HCT116 (cell line): ENCODE measurements at regions not wholly inside any gene's neighbourhood (a gene's known extent, or its start where the extent isn't known, plus 50 kb on each side); places are given as distances from the start of the nearest gene placed in this dataset.

Source experiments
- ATAC-seq: fragments of 200-7000 bp; cut with Tn5 transposase; 2 replicates; pipeline ENCODE4 v1.9.1; 2020; ENCODE audit warnings: mild to moderate bottlenecking, moderate library complexity
- BruUV-seq: library from RNA; stranded (reverse); fragments of 400-500 nt; replicated peaks from 2 replicates; lab custom pipeline; 2021; lab: Mats Ljungman, UMichigan
- CTCF ChIA-PET: fragments of 300-600 bp; sonication (Branson Sonifier 250); formaldehyde crosslinking; loops from one replicate; lab custom pipeline; 2021; ENCODE audit warnings: antibody characterized with exemption; lab: Charles Lee
- POLR2A ChIA-PET: fragments of 300-600, 350-600 bp; sonication (Branson Sonifier 250); formaldehyde crosslinking; loops from one replicate; lab custom pipeline; 2021; ENCODE audit warnings: antibody characterized with exemption; lab: Charles Lee
- RAD21 ChIA-PET, 2 experiments: fragments of 300-600 bp; sonication (Branson Sonifier 250); formaldehyde crosslinking; loops; one replicate each; lab custom pipeline; 2023; ENCODE audit warnings: low total read pairs in 2 of 2; ENCODE audit not compliant: uncharacterized antibody in 2 of 2, unreplicated experiment in 2 of 2, low non-redundant PET in 1 of 2; lab: Charles Lee
- DNase-seq: peaks from one replicate; pipeline ENCODE4 v3.0.0-alpha.2; 2010; ENCODE audit warnings: low read depth, low spot score
- H2AFZ ChIP-seq: fragments of 200-600 bp; shearing (Covaris generic), sonication (generic); 2 replicates; pipeline ENCODE4 v1.6.1; 2017; ENCODE audit warnings: low read depth, mixed run types, mixed read lengths, antibody characterized with exemption, low read length; ENCODE audit not compliant: poor library complexity, severe bottlenecking
- H3K27ac ChIP-seq: 2 replicates; pipeline ENCODE4 v1.5.1; 2012; ENCODE audit warnings: low read depth, low read length
- H3K27me3 ChIP-seq: fragments of 200-600 bp; sonication (generic); 2 replicates; pipeline ENCODE4 v1.6.1; 2016; ENCODE audit warnings: mixed run types, low read length, mixed read lengths; ENCODE audit not compliant: insufficient read depth
- H3K36me3 ChIP-seq, 2 experiments: fragments of 200-500 bp in 1 of 2; fragments of 200-600 bp in 1 of 2; sonication (Bioruptor generic) in 1 of 2; sonication (generic) in 1 of 2; 2 replicates each; pipeline versions ENCODE4 v1.5.1 to v1.6.1; 2014 to 2016; ENCODE audit warnings: low read length in 2 of 2, inconsistent platforms in 1 of 2, mixed read lengths in 1 of 2, mixed run types in 1 of 2; ENCODE audit not compliant: insufficient read depth in 2 of 2, control insufficient read depth in 1 of 2
- H3K4me1 ChIP-seq, 2 experiments: fragments of 200-600 bp in 1 of 2; sonication (generic) in 1 of 2; 2 replicates each; pipeline versions ENCODE4 v1.5.1 to v1.6.1; 2012 to 2017; ENCODE audit warnings: low read length in 2 of 2, inconsistent platforms in 1 of 2, mild to moderate bottlenecking in 1 of 2, mixed read lengths in 1 of 2, mixed run types in 1 of 2, moderate library complexity in 1 of 2; ENCODE audit not compliant: insufficient read depth in 2 of 2, control insufficient read depth in 1 of 2
- H3K4me2 ChIP-seq: fragments of 200-600 bp; sonication (generic); 2 replicates; pipeline ENCODE4 v1.6.1; 2017; ENCODE audit warnings: mixed run types, low read length, mixed read lengths
- H3K4me3 ChIP-seq, 2 experiments: fragments of 200-600 bp in 1 of 2; sonication (generic) in 1 of 2; replicated peaks in 1 of 2; 2 replicates each; pipeline ENCODE4 v1.5.1; 2011 to 2016; ENCODE audit warnings: low read length in 2 of 2, control low read depth in 1 of 2, low read depth in 1 of 2, mild to moderate bottlenecking in 1 of 2, mixed read lengths in 1 of 2, mixed run types in 1 of 2
- H3K79me2 ChIP-seq: fragments of 200-600 bp; sonication (generic); 2 replicates; pipeline ENCODE4 v1.6.1; 2017; ENCODE audit warnings: mild to moderate bottlenecking, mixed run types, low read length, moderate library complexity, mixed read lengths; ENCODE audit not compliant: insufficient read depth
- H3K9ac ChIP-seq: fragments of 200-600 bp; sonication (generic); 2 replicates; pipeline ENCODE4 v1.6.1; 2016; ENCODE audit warnings: low read length, mixed read lengths
- H3K9me2 ChIP-seq: fragments of 200-600 bp; sonication (generic), shearing (Covaris generic); 2 replicates; pipeline ENCODE4 v1.6.1; 2017; ENCODE audit warnings: mixed run types, mild to moderate bottlenecking, moderate library complexity; ENCODE audit not compliant: insufficient read depth
- H3K9me3 ChIP-seq, 2 experiments: fragments of 200-500 bp in 1 of 2; fragments of 200-600 bp in 1 of 2; sonication (Bioruptor generic) in 1 of 2; sonication (generic) in 1 of 2; 2 replicates each; pipeline ENCODE4 v1.6.1; 2014 to 2017; ENCODE audit warnings: low read length in 2 of 2, mixed read lengths in 2 of 2, inconsistent platforms in 1 of 2, low read depth in 1 of 2, mild to moderate bottlenecking in 1 of 2, mixed run types in 1 of 2, moderate library complexity in 1 of 2; ENCODE audit not compliant: control insufficient read depth in 1 of 2, insufficient read depth in 1 of 2
- H4K20me1 ChIP-seq: fragments of 200-600 bp; sonication (generic), shearing (Covaris generic); 2 replicates; pipeline ENCODE4 v1.6.1; 2017; ENCODE audit warnings: mixed run types, mild to moderate bottlenecking, moderate library complexity; ENCODE audit not compliant: insufficient read depth
- CEBPB ChIP-seq: IDR thresholded peaks from 2 replicates; pipeline ENCODE4 v1.6.1; 2012; ENCODE audit warnings: low read depth
- EGR1 ChIP-seq: IDR thresholded peaks from 2 replicates; pipeline ENCODE4 v1.6.1; 2012; ENCODE audit warnings: low read depth
- ELF1 ChIP-seq: IDR thresholded peaks from 2 replicates; pipeline ENCODE4 v1.6.1; 2012; ENCODE audit warnings: low read depth, borderline replicate concordance
- EZH2 ChIP-seq: fragments of 200-600 bp; sonication (generic); IDR thresholded peaks from 2 replicates; pipeline ENCODE4 v1.6.1; 2017; ENCODE audit warnings: antibody characterized with exemption, mixed run types
- JUND ChIP-seq: IDR thresholded peaks from 2 replicates; pipeline ENCODE4 v1.6.1; 2012
- POLR2AphosphoS5 ChIP-seq: IDR thresholded peaks from 2 replicates; pipeline ENCODE4 v1.6.1; 2011; ENCODE audit warnings: mild to moderate bottlenecking, low read depth, low read length, moderate library complexity
- RAD21 ChIP-seq: IDR thresholded peaks from 2 replicates; pipeline ENCODE4 v1.6.1; 2012; ENCODE audit warnings: low read depth, mild to moderate bottlenecking
- SIN3A ChIP-seq: IDR thresholded peaks from 2 replicates; pipeline ENCODE4 v1.6.1; 2012; ENCODE audit warnings: low read depth
- SP1 ChIP-seq: IDR thresholded peaks from 2 replicates; pipeline ENCODE4 v1.6.1; 2012; ENCODE audit warnings: low read depth
- ZFX ChIP-seq: fragments of 450-650 bp; IDR thresholded peaks from 2 replicates; pipeline ENCODE4 v1.6.1; 2017
- ZNF274 ChIP-seq: fragments of 200-500 bp; sonication (Bioruptor generic); IDR thresholded peaks from 2 replicates; pipeline ENCODE4 v1.6.1; 2014; ENCODE audit warnings: mild to moderate bottlenecking, low read depth, low read length, inconsistent platforms
- intact Hi-C: fragments of 100-400 bp; cut with micrococcal nuclease; formaldehyde crosslinking; loops from 2 replicates; pipeline ENCODE4 v1.10.0; 2022
- TF ChIP-seq, protein P1 (sequence below): IDR thresholded peaks from 2 replicates; pipeline ENCODE4 v1.6.1; 2012; ENCODE audit warnings: low read depth

DNA sequence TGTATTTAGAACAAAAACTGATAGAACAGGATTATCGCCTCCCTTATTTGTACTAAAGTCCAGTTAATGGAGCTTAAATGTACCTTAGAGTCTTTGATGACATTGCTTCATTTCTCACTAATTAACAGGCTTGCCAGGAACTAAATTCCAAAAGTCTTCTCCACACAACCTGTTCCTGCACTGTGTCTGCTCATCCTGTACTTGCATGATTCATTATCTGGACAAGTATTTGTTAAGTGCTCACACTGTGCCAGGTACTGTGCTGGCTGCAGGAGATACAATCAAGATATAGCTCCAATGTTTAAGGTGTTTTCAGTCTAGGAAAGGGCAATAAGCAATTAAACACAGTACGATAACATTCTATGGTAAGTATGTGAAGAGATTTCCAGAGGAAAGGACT lies 485.9 kb upstream of the TENM4 start:
- peaks cover 4 to 28% of the 10 kb centered on the region in 2 experiments; a peak in 2 of 4 replicates for H3K9me3 ChIP-seq
- no TSS peak for BruUV-seq
- intact Hi-C loops = no loop called here
- H3K4me2 ChIP-seq = no peak overlapping the region
- H3K27ac ChIP-seq = no peak overlapping the region
- no peak for TF ChIP-seq ZFX
- no peak for TF ChIP-seq RAD21
- no peak for TF ChIP-seq CEBPB
- TF ChIP-seq EZH2 = no peak
- TF ChIP-seq EGR1 = no peak
- TF ChIP-seq SIN3A = no peak
- no peak for TF ChIP-seq ELF1
- TF ChIP-seq SP1 = no peak
- TF ChIP-seq, protein P1, sequence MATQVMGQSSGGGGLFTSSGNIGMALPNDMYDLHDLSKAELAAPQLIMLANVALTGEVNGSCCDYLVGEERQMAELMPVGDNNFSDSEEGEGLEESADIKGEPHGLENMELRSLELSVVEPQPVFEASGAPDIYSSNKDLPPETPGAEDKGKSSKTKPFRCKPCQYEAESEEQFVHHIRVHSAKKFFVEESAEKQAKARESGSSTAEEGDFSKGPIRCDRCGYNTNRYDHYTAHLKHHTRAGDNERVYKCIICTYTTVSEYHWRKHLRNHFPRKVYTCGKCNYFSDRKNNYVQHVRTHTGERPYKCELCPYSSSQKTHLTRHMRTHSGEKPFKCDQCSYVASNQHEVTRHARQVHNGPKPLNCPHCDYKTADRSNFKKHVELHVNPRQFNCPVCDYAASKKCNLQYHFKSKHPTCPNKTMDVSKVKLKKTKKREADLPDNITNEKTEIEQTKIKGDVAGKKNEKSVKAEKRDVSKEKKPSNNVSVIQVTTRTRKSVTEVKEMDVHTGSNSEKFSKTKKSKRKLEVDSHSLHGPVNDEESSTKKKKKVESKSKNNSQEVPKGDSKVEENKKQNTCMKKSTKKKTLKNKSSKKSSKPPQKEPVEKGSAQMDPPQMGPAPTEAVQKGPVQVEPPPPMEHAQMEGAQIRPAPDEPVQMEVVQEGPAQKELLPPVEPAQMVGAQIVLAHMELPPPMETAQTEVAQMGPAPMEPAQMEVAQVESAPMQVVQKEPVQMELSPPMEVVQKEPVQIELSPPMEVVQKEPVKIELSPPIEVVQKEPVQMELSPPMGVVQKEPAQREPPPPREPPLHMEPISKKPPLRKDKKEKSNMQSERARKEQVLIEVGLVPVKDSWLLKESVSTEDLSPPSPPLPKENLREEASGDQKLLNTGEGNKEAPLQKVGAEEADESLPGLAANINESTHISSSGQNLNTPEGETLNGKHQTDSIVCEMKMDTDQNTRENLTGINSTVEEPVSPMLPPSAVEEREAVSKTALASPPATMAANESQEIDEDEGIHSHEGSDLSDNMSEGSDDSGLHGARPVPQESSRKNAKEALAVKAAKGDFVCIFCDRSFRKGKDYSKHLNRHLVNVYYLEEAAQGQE = no peak
- TF ChIP-seq JUND = no peak
- no peak for TF ChIP-seq POLR2AphosphoS5
- TF ChIP-seq ZNF274 = no peak
- DNase-seq (no peak), ATAC-seq (no peak)
- ChIA-PET POLR2A (no interaction called here), RAD21 (no interaction called here), CTCF (no interaction called here)
- no peak overlapping the region for H2AFZ ChIP-seq
- H4K20me1 ChIP-seq = no peaks in the 10 kb centered on the region
- no peaks in the 10 kb centered on the region for H3K36me3 ChIP-seq
- H3K79me2 ChIP-seq = no peaks in the 10 kb centered on the region
- H3K9ac ChIP-seq = no peak overlapping the region
- H3K4me1 ChIP-seq = no peaks in the 10 kb centered on the region
- H3K27me3 ChIP-seq = no peaks in the 10 kb centered on the region
- no peak overlapping the region for H3K4me3 ChIP-seq
- H3K9me2 ChIP-seq = no peaks in the 10 kb centered on the region
